ENCODE measurements at regions not wholly inside any gene's neighbourhood (a gene's known extent, or its start where the extent isn't known, plus 50 kb on each side); places are given as distances from the start of the nearest gene placed in this dataset.

GRCh38 chr10:128877936-128878335 lies 589.1 kb upstream of the MGMT start:
- H3K4me3 ChIP-seq = no peak overlapping the region
- no peaks in the 10 kb centered on the region for H3K4me1 ChIP-seq (ENCODE audit: insufficient read depth)
- H3K9me3 ChIP-seq = no peaks in the 10 kb centered on the region
- no peak for DNase-seq
- TF ChIP-seq EP300 (IDR thresholded peaks at IDR 0.05) (no peak), POLR2A (IDR thresholded peaks at IDR 0.05) (no peak)
- TF ChIP-seq, protein P1, sequence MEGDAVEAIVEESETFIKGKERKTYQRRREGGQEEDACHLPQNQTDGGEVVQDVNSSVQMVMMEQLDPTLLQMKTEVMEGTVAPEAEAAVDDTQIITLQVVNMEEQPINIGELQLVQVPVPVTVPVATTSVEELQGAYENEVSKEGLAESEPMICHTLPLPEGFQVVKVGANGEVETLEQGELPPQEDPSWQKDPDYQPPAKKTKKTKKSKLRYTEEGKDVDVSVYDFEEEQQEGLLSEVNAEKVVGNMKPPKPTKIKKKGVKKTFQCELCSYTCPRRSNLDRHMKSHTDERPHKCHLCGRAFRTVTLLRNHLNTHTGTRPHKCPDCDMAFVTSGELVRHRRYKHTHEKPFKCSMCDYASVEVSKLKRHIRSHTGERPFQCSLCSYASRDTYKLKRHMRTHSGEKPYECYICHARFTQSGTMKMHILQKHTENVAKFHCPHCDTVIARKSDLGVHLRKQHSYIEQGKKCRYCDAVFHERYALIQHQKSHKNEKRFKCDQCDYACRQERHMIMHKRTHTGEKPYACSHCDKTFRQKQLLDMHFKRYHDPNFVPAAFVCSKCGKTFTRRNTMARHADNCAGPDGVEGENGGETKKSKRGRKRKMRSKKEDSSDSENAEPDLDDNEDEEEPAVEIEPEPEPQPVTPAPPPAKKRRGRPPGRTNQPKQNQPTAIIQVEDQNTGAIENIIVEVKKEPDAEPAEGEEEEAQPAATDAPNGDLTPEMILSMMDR (IDR thresholded peaks at IDR 0.05) = no peak
- no peaks in the 10 kb centered on the region for H3K36me3 ChIP-seq
- no peak overlapping the region for H3K27ac ChIP-seq
- 93 to 96% (median 93%) methylated on average over 7 of the region's 7 CpGs for WGBS, 3 donors
- intact Hi-C loops (cut with DNase I) = no loop called here
- no peaks in the 10 kb centered on the region for H3K27me3 ChIP-seq

DNA sequence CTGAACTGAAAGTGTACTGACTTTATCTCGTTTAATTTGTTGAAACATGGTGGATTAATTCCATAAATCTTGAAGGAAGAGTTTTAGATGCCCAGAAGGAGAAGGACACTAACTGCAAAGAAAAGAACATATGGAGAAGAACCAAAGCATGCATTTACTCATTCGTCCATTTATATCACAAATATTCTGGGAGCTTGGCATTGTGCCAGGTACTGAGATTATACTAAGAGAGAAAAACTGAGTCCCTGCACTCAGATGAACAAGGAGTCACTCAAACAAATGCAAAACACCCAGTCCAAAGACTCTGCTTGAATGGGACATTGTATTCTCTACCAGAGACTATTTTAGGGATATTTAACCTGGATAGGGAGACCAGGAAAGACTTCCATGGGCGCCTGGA lies 588.0 kb upstream of the MGMT start:
- 52 to 55% (median 55%) methylated on average over 3 of the region's 3 CpGs for WGBS, 3 donors
- intact Hi-C loops (cut with DNase I) = no loop called here

DNA sequence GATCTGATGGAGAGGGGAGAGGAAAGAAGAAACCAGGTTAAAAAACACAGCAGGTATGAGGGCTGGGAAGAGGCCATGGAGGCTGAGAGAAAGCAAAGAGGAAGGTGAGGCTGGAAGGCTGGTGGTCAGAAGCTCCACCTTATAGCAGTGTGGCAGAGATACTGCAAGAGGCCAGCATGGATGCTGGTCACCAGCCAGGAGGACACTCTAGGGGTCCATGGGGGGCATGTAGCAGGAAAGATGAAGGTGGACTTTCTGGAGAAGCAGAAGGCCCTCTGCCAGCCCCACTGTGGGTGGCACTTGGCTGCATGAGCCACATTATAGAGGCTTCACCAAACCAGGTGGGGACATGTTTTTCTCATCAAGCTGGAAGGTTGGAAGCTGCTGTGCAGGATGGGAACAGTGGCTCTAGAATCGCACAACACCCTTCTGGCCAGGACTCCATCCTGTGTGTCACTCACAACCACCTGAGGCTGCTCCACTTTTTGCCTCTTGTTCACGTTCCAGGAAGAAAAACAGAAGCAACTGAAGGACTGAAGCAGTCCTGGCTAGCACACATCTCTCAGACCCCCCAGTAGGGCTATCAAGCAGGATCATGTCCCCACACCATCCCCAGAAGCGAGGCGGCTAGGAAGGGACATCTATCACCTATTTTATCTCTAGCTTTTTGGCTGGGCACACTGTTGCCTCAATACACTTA lies 587.5 kb upstream of the MGMT start:
- Histone ChIP-seq H3K9me3 (no peaks in the 10 kb centered on the region), H3K27ac (no peak overlapping the region), H3K4me1 (ENCODE audit: insufficient read depth) (no peaks in the 10 kb centered on the region), H3K27me3 (no peaks in the 10 kb centered on the region), H3K36me3 (no peaks in the 10 kb centered on the region), H3K4me3 (no peak overlapping the region)
- DNase-seq = no peak
- TF ChIP-seq, protein P1 (IDR thresholded peaks at IDR 0.05) = no peak
- no peak for TF ChIP-seq EP300 (IDR thresholded peaks at IDR 0.05)
- no peak for TF ChIP-seq POLR2A (IDR thresholded peaks at IDR 0.05)
- intact Hi-C loops (cut with DNase I) = no loop called here
- WGBS, 3 donors = 77 to 86% (median 80%) methylated on average over 4 of the region's 4 CpGs

More for the DNA sequence above, 588.0 kb upstream of the MGMT start:
- Histone ChIP-seq H3K4me1 (ENCODE audit: insufficient read depth) (no peaks in the 10 kb centered on the region), H3K36me3 (no peaks in the 10 kb centered on the region), H3K27ac (no peak overlapping the region), H3K4me3 (no peak overlapping the region), H3K9me3 (no peaks in the 10 kb centered on the region), H3K27me3 (no peaks in the 10 kb centered on the region)
- no peak for TF ChIP-seq POLR2A (IDR thresholded peaks at IDR 0.05)
- TF ChIP-seq, protein P1 (IDR thresholded peaks at IDR 0.05) = no peak
- DNase-seq = no peak

DNA sequence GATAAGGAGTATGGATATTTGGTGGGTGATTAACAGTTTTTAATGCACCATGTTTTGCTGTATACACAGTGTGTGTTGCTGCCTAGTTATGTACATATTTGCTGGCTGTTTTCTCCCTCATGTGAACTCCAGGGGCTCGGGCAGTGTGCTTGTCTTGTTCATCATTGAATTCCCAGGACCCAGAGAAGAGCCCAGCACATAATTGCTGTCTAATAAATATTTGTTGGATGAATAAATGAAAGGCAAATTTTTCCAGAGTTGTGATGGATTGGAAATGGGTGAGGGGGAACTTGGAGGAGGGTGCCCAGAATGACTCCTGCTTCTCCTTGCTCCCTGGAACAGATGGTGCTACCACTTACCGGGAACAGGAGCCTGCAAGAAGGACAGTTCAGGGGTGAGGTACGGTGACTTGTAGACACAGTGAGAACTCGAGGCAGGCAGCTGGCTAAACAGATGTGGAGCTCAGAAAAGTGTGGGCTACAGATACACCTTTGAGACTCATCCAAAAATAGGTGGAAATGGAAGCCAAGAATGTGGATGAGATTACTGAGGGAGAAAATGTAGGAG lies 586.8 kb upstream of the MGMT start:
- Histone ChIP-seq H3K4me1 (ENCODE audit: insufficient read depth) (no peaks in the 10 kb centered on the region), H3K27ac (no peak overlapping the region), H3K9me3 (no peaks in the 10 kb centered on the region), H3K4me3 (no peak overlapping the region), H3K36me3 (no peaks in the 10 kb centered on the region), H3K27me3 (no peaks in the 10 kb centered on the region)
- WGBS, 3 donors = 21 to 30% (median 25%) methylated on average over 4 of the region's 4 CpGs
- no peak for DNase-seq
- intact Hi-C loops (cut with DNase I) = no loop called here
- TF ChIP-seq EP300 (IDR thresholded peaks at IDR 0.05) (no peak), POLR2A (IDR thresholded peaks at IDR 0.05) (no peak)
- TF ChIP-seq, protein P1 (IDR thresholded peaks at IDR 0.05) = no peak

Measured in ovary (tissue), 7 donors.